Sigmoid colon (tissue), 6 donors: ENCODE measurements at regions not wholly inside any gene's neighbourhood (a gene's known extent, or its start where the extent isn't known, plus 50 kb on each side); places are given as distances from the start of the nearest gene placed in this dataset.

Experiments used
- DNase-seq: peaks from one replicate; pipeline ENCODE4 v3.0.0-alpha.2; 2019
- H3K27ac ChIP-seq, 4 donors: fragments of 200-600 bp; sonication (generic); one replicate each; pipeline ENCODE4 v1.5.1; 2016 to 2019; ENCODE audit warnings: mild to moderate bottlenecking in 1 of 4
- H3K27me3 ChIP-seq, 3 donors: fragments of 200-600 bp; sonication (generic); one replicate each; pipeline ENCODE4 v1.5.1; 2019; ENCODE audit warnings: mild to moderate bottlenecking in 1 of 3
- H3K36me3 ChIP-seq, 4 donors: fragments of 200-600 bp; sonication (generic); one replicate each; pipeline ENCODE4 v1.5.1; 2016 to 2019
- H3K4me1 ChIP-seq, 4 donors: fragments of 200-600 bp; sonication (generic); one replicate each; pipeline ENCODE4 v1.5.1; 2017 to 2019
- H3K4me3 ChIP-seq, 4 donors: fragments of 200-600 bp; sonication (generic); one replicate each; pipeline ENCODE4 v1.5.1; 2017 to 2019; ENCODE audit warnings: mild to moderate bottlenecking in 2 of 4, moderate library complexity in 1 of 4
- H3K9me3 ChIP-seq, 4 donors: fragments of 200-600 bp in 3 of 4; sonication (generic) in 3 of 4; one replicate each; pipeline versions ENCODE4 v1.5.1 to v1.6.1; 2013 to 2019
- EP300 ChIP-seq, 4 donors: sonication (generic); formaldehyde crosslinking; IDR thresholded peaks; one replicate each; pipeline ENCODE4 v1.6.1; 2017; ENCODE audit warnings: antibody characterized with exemption in 4 of 4
- POLR2A ChIP-seq, 2 donors: fragments of 450-650 bp; IDR thresholded peaks; one replicate each; pipeline ENCODE4 v1.6.1; 2016; ENCODE audit warnings: antibody characterized with exemption in 2 of 2, mild to moderate bottlenecking in 2 of 2, moderate library complexity in 2 of 2
- POLR2AphosphoS5 ChIP-seq, 4 donors: sonication (generic); formaldehyde crosslinking; IDR thresholded peaks; one replicate each; pipeline ENCODE4 v1.6.1; 2017; ENCODE audit warnings: antibody characterized with exemption in 4 of 4
- WGBS, 2 donors: extraction: QIAGEN DNeasy Blood & Tissue Kit; methylation state at CpG; one replicate each; pipeline ENCODE4 v1.1.7; 2013; 5-methylcytosine and 5-hydroxymethylcytosine counted together
- intact Hi-C: fragments of 100-400 bp; cut with DNase I; formaldehyde crosslinking; loops from one replicate; pipeline ENCODE4 v1.15.1; 2023
- TF ChIP-seq, protein P1 (sequence below), 4 experiments: fragments of 450-650 bp in 3 of 4; fragments of 200-600 bp in 1 of 4; IDR thresholded peaks; one replicate each; pipeline ENCODE4 v1.5.1; 2016 to 2019; ENCODE audit warnings: antibody characterized with exemption in 4 of 4, mild to moderate bottlenecking in 3 of 4, moderate library complexity in 2 of 4
- donor health status: healthy with polysubstance abuse.
- donor health status: healthy.

DNA sequence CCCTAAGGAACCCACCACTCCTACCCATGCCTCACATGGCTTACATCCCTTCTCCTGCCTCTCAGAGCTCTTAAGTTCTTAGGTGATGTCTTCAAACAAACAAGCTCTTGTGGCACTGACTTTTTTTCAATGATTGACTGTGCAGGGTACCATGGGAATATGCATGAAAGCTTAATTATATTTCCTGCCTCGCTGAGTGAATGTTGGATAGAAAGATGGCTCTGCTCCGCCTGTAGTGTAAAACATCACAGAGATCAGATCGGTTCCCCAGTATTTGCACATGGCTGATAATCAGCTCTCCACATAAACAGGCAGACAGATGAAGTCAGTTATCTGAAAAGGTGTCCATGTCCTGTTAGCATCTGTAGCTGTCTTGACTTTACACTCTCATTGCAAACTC, 820.8 kb downstream of the TDRD15 start:
- no peaks in the 10 kb centered on the region for H3K36me3 ChIP-seq
- H3K4me3 ChIP-seq: no peak overlapping the region
- no peaks in the 10 kb centered on the region for H3K4me1 ChIP-seq
- TF ChIP-seq EP300 (IDR thresholded peaks at IDR 0.05) (no peak), POLR2AphosphoS5 (IDR thresholded peaks at IDR 0.05) (no peak), POLR2A (IDR thresholded peaks at IDR 0.05) (no peak)
- TF ChIP-seq, protein P1, sequence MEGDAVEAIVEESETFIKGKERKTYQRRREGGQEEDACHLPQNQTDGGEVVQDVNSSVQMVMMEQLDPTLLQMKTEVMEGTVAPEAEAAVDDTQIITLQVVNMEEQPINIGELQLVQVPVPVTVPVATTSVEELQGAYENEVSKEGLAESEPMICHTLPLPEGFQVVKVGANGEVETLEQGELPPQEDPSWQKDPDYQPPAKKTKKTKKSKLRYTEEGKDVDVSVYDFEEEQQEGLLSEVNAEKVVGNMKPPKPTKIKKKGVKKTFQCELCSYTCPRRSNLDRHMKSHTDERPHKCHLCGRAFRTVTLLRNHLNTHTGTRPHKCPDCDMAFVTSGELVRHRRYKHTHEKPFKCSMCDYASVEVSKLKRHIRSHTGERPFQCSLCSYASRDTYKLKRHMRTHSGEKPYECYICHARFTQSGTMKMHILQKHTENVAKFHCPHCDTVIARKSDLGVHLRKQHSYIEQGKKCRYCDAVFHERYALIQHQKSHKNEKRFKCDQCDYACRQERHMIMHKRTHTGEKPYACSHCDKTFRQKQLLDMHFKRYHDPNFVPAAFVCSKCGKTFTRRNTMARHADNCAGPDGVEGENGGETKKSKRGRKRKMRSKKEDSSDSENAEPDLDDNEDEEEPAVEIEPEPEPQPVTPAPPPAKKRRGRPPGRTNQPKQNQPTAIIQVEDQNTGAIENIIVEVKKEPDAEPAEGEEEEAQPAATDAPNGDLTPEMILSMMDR (IDR thresholded peaks at IDR 0.05): no peak
- 84 to 89% methylated on average over 3 of the region's 3 CpGs for WGBS, 2 donors
- H3K27ac ChIP-seq: no peak overlapping the region
- intact Hi-C loops: no loop called here
- no peaks in the 10 kb centered on the region for H3K9me3 ChIP-seq
- DNase-seq: no peak
- H3K27me3 ChIP-seq: no peaks in the 10 kb centered on the region

DNA sequence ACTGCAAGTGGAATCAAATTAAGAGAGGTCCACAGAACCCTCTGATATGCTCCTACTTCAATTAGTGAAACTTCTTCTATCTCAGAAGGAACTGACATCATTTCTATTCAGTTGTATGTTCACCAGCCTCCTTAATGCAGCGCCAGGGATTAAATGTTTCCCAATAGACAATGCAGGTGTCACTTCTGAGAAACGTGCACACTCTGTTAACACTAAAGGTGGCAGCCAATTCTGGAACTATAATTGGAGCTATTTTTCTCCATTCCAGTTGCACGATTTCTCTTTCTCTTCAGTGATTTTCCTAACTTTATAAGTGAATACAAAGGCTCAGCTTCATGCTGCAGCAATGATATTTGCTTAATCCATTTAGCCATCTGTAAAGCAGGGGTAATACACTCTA, 821.9 kb downstream of the TDRD15 start:
- 76 to 77% methylated on average over 3 of the region's 3 CpGs for WGBS, 2 donors
- H3K9me3 ChIP-seq: no peaks in the 10 kb centered on the region
- H3K27ac ChIP-seq: no peak overlapping the region
- intact Hi-C loops: no loop called here
- DNase-seq: no peak
- no peaks in the 10 kb centered on the region for H3K27me3 ChIP-seq
- no peak overlapping the region for H3K4me3 ChIP-seq
- H3K4me1 ChIP-seq: no peaks in the 10 kb centered on the region
- no peaks in the 10 kb centered on the region for H3K36me3 ChIP-seq
- TF ChIP-seq EP300 (IDR thresholded peaks at IDR 0.05) (no peak), POLR2AphosphoS5 (IDR thresholded peaks at IDR 0.05) (no peak), POLR2A (IDR thresholded peaks at IDR 0.05) (no peak)
- TF ChIP-seq, protein P1 (IDR thresholded peaks at IDR 0.05): no peak

DNA sequence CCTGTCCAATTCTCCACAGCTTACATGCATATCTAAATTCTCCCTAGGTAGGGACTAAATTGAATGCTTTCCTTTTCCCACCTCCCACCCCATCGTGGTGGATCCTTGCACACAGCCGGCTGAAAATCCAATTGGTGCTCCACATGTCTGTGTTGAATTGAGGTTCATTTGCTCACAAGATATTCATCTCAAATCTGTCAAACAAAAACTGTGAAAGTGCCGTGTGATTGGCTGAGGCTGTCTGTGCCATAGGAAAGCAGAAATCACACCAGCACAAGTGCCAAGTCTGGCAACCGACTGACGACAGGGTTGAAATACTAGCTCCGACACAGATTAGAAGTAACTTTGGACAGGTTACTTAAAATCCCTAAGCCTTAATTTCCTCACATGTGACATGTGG, 823.3 kb downstream of the TDRD15 start:
- DNase-seq: no peak
- no peak overlapping the region for H3K4me3 ChIP-seq
- H3K9me3 ChIP-seq: no peaks in the 10 kb centered on the region
- H3K27me3 ChIP-seq: no peaks in the 10 kb centered on the region
- no peak for TF ChIP-seq EP300 (IDR thresholded peaks at IDR 0.05)
- TF ChIP-seq POLR2AphosphoS5 (IDR thresholded peaks at IDR 0.05): no peak
- no peak for TF ChIP-seq POLR2A (IDR thresholded peaks at IDR 0.05)
- TF ChIP-seq, protein P1 (IDR thresholded peaks at IDR 0.05): no peak
- intact Hi-C loops: no loop called here
- no peaks in the 10 kb centered on the region for H3K4me1 ChIP-seq
- 78 to 81% methylated on average over 6 of the region's 6 CpGs for WGBS, 2 donors
- H3K36me3 ChIP-seq: no peaks in the 10 kb centered on the region
- no peak overlapping the region for H3K27ac ChIP-seq

DNA sequence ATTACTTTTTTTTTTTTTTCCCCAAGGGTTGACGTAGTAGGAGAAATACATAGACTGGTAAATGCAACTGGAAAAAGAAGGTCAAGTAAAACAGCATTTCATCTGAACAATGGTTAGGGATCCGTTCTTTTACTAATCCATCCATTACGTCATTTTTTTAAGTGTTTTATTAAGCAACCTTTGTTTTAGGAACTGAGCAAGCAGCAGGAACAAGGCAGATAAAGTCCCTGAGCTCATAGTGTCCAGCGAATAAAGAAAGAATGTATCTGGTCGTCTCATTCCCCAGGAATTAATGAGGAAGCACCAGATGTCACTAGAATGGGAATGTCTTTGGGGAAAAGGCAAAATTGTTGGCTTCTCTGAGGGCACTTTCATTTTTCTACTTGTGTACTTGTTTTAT, 842.4 kb downstream of the TDRD15 start:
- no peak for DNase-seq
- no peaks in the 10 kb centered on the region for H3K27me3 ChIP-seq
- no peak overlapping the region for H3K27ac ChIP-seq
- no peaks in the 10 kb centered on the region for H3K36me3 ChIP-seq
- no peaks in the 10 kb centered on the region for H3K9me3 ChIP-seq
- no peaks in the 10 kb centered on the region for H3K4me1 ChIP-seq
- 75 to 80% methylated on average over 5 of the region's 5 CpGs for WGBS, 2 donors
- intact Hi-C loops: no loop called here
- H3K4me3 ChIP-seq: no peak overlapping the region
- TF ChIP-seq POLR2A (IDR thresholded peaks at IDR 0.05) (no peak), POLR2AphosphoS5 (IDR thresholded peaks at IDR 0.05) (no peak), EP300 (IDR thresholded peaks at IDR 0.05) (no peak)
- TF ChIP-seq, protein P1 (IDR thresholded peaks at IDR 0.05): no peak

DNA sequence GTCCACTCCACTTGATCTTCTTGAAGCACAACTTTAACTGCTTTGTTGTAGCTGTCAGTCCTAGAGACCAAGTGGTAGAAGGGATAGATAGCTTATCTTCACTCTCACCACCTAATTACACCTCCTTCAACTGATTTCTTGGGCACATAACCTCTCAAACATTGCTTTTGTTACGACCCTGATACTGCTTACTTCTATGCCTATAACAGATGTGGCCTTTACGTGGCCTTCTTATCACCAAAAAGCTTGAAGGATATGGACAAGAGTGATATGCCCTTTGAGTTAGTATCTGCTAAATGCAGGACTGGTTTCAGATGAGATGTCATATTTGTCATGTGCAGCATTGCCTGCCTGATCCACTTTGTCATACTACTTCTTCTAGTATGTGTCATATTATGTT, 847.2 kb downstream of the TDRD15 start:
- TF ChIP-seq POLR2A (IDR thresholded peaks at IDR 0.05): no peak
- no peak for TF ChIP-seq EP300 (IDR thresholded peaks at IDR 0.05)
- TF ChIP-seq, protein P1 (IDR thresholded peaks at IDR 0.05): no peak
- Histone ChIP-seq H3K9me3 (peaks cover 0 to 3% (median 0%) of the 10 kb centered on the region in 4 donors), H3K4me3 (no peak overlapping the region), H3K27ac (no peak overlapping the region), H3K36me3 (no peaks in the 10 kb centered on the region), H3K4me1 (no peaks in the 10 kb centered on the region), H3K27me3 (no peaks in the 10 kb centered on the region)
- WGBS, 2 donors: 59 to 73% methylated on average over 2 of the region's 2 CpGs
- intact Hi-C loops: no loop called here
- no peak for DNase-seq
